Lower leg skin (tissue), 4 donors: ENCODE measurements at regions not wholly inside any gene's neighbourhood (a gene's known extent, or its start where the extent isn't known, plus 50 kb on each side); places are given as distances from the start of the nearest gene placed in this dataset.

Source experiments
- DNase-seq, 2 donors: peaks; one replicate each; pipeline ENCODE4 v3.0.0-alpha.2; 2019; ENCODE audit warnings: low spot score in 2 of 2
- H3K4me3 ChIP-seq: fragments of 200-600 bp; sonication (generic); 2 replicates; pipeline ENCODE4 v1.5.1; 2017; ENCODE audit warnings: mild to moderate bottlenecking, low read depth; ENCODE audit not compliant: poor library complexity, severe bottlenecking
- CTCF ChIP-seq, 3 donors: fragments of 450-650 bp; IDR thresholded peaks; one replicate each; pipeline ENCODE4 v1.5.1; 2016; ENCODE audit warnings: antibody characterized with exemption in 3 of 3, mild to moderate bottlenecking in 3 of 3, moderate library complexity in 2 of 3
- POLR2A ChIP-seq, 2 donors: fragments of 450-650 bp; IDR thresholded peaks; one replicate each; pipeline ENCODE4 v1.6.1; 2016 to 2017; ENCODE audit warnings: antibody characterized with exemption in 2 of 2, mild to moderate bottlenecking in 1 of 2, moderate library complexity in 1 of 2
- WGBS, 2 donors: methylation state at CpG; one replicate each; pipeline ENCODE4 v1.1.5; 2018; 5-methylcytosine and 5-hydroxymethylcytosine counted together
- intact Hi-C: fragments of 100-400 bp; cut with DNase I; formaldehyde crosslinking; loops from one replicate; pipeline ENCODE4 v1.15.0; 2023; ENCODE audit warnings: low total_unique reads

DNA sequence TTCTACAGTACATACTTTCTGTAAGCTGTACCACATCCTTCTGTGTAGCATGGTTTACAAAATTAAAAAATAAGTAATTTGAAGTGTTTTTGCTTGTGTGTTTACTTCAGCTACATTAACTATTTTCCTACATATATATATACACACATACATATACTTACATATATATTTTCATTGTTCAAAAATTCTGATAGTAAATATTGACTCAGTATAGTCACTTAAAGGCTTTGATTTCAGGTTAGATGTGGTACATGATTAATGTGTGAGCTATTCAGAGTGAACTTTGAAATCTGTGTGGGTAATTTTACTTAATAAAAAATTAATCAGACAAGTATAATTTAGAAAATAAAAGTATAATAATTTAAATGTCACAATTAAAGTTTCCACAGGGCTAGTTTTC is 306.7 kb upstream of the CDH18 start:
- DNase-seq, result no peak
- no peak overlapping the region for H3K4me3 ChIP-seq
- TF ChIP-seq POLR2A (IDR thresholded peaks at IDR 0.05) (no peak), CTCF (IDR thresholded peaks at IDR 0.05) (no peak)
- intact Hi-C loops, result no loop called here

DNA sequence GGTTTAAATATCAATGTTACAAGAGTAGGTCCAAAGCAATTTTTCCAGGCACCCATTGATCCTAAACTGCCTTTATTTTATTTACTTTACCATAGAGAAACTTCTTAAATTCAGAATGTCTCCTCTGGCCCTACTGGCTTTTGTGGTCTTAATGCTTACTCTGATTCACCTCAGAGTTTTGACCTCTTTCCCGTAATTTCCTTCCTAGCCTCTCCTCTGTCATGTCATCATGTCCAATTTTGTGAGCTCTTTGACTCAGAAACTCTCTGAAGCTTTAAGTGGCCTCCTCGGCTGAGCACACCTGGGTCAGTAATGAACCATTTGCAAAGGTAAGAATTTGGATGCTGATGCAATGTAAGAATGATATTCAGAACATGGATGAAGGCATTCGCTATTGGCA is 303.8 kb upstream of the CDH18 start:
- no peak for DNase-seq
- no peak overlapping the region for H3K4me3 ChIP-seq
- TF ChIP-seq POLR2A (IDR thresholded peaks at IDR 0.05) (no peak), CTCF (IDR thresholded peaks at IDR 0.05) (no peak)
- 79 to 85% methylated on average over 3 of the region's 3 CpGs for WGBS, 2 donors
- intact Hi-C loops, result no loop called here

DNA sequence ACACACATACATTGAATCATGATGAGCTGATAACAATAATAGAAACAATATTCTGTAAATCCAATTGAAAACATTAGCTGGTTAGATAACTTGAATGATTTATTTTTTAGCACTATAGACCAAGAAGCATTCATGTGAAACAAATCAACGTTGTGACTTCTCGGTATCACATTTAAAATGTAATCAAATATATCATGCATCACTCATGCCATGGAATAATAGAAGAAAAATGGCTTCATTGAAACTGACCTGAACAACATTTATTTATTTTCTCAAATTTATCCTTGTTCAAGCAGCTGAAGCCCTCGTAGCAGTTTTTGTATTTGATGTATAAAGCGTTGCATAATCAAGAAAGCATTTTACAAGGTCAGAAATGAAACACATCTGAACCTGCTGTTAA is 299.6 kb upstream of the CDH18 start:
- intact Hi-C loops, result no loop called here
- no peak overlapping the region for H3K4me3 ChIP-seq
- WGBS, 2 donors, result 53 to 69% methylated on average over 4 of the region's 4 CpGs
- TF ChIP-seq CTCF (IDR thresholded peaks at IDR 0.05) (no peak), POLR2A (IDR thresholded peaks at IDR 0.05) (no peak)
- DNase-seq, result no peak

DNA sequence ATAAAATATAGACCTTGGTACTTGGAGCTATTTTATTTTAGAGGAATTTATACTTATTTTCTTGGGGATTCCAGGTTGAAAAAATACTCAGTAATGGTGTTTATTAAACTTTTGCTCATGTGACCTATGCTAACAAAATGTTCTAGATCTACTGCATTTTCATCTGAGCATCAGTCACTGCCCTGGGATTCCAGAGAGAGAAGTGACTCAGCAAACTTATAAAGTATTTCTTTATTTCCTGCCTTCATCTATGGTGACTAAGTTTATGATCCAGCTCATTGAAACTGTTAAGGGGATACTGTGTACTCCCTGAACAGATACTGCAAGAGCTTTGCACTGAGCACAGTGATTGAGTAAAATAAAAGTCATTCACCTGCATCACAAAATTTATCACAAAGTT is 298.5 kb upstream of the CDH18 start:
- TF ChIP-seq POLR2A (IDR thresholded peaks at IDR 0.05) (no peak), CTCF (IDR thresholded peaks at IDR 0.05) (no peak)
- intact Hi-C loops, result no loop called here
- H3K4me3 ChIP-seq, result no peak overlapping the region
- DNase-seq, result no peak

DNA sequence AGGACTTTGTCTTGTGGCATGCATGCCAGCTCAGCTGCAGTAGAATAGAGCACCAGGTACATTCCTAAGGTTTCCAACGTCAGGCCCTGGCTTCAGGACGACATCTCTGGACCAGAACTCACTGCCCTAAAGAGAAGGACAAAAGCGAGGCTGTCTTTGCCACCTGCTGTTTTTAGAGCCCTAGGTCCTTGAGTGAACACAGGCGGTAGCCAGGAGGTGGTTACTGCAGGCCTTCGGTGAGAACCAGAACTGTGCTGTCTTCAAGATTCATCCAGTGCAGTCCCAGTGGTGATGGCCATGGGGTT is 288.9 kb upstream of the CDH18 start:
- no peak for DNase-seq
- 76 to 77% methylated on average over 5 of the region's 5 CpGs for WGBS, 2 donors
- no peak overlapping the region for H3K4me3 ChIP-seq
- intact Hi-C loops, result no loop called here
- TF ChIP-seq POLR2A (IDR thresholded peaks at IDR 0.05) (no peak), CTCF (IDR thresholded peaks at IDR 0.05) (no peak)

GRCh38 chr5:20276061-20276958 is 288.3 kb upstream of the CDH18 start:
- 82 to 91% methylated on average over 3 of the region's 3 CpGs for WGBS, 2 donors
- H3K4me3 ChIP-seq, result no peak overlapping the region
- intact Hi-C loops, result no loop called here
- DNase-seq, result no peak
- TF ChIP-seq POLR2A (IDR thresholded peaks at IDR 0.05) (no peak), CTCF (IDR thresholded peaks at IDR 0.05) (no peak)
